Brain microvascular endothelial cell (primary cell): ENCODE measurements at regions not wholly inside any gene's neighbourhood (a gene's known extent, or its start where the extent isn't known, plus 50 kb on each side); places are given as distances from the start of the nearest gene placed in this dataset.
"Not testable (repeated sequence)": the region's sequence is repeated elsewhere in the genome, so short reads cannot be mapped to it uniquely, and the experiment has no call there.

Source experiments
- DNase-seq: peaks from one replicate; pipeline ENCODE4 v3.0.0-alpha.2; 2020
- H3K27ac ChIP-seq: fragments of 250-450 bp; sonication (Bioruptor Pico); 2 replicates; pipeline ENCODE4 v1.5.1; 2020; ENCODE audit warnings: mild to moderate bottlenecking, moderate library complexity
- H3K27me3 ChIP-seq: fragments of 250-450 bp; sonication (Bioruptor Pico); replicated peaks from 2 replicates; pipeline ENCODE4 v1.5.1; 2020; ENCODE audit warnings: mild to moderate bottlenecking
- H3K36me3 ChIP-seq: fragments of 250-450 bp; sonication (Bioruptor Pico); replicated peaks from 2 replicates; pipeline ENCODE4 v1.5.1; 2020; ENCODE audit warnings: mild to moderate bottlenecking
- H3K4me3 ChIP-seq: 2 replicates; pipeline ENCODE4 v1.5.1; 2011; ENCODE audit warnings: low read depth, mild to moderate bottlenecking, control low read depth, low read length, moderate library complexity
- in situ Hi-C: cut with HindIII; loops from 2 replicates; pipeline ENCODE4 v1.10.0; 2017; ENCODE audit warnings: low sequenced_read_pairs, low pct_ligation_motif_present
- TF ChIP-seq, protein P1 (sequence below): IDR thresholded peaks from 2 replicates; pipeline ENCODE4 v1.5.1; 2011; ENCODE audit warnings: low read depth, mild to moderate bottlenecking, moderate library complexity, low read length, control low read depth, inconsistent platforms; ENCODE audit errors: missing control alignments

DNA sequence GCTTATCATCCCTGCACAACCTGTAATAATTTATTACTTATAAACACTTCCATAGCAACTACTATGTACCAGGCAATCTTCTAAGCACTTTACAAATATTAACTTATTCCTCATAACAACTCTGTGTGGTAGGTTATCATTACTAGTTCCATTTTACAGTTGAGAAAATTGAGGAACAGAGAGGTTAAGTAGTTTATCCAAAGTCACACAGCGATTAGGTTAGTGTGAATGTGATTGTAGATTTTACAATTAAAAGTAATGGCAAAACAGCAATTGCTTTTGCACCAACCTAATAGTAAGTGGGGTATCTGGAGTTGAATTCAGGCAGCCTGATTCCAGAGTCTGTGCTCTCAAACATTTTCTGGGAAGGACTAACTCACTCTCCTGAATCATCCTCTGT lies 348.9 kb downstream of the NKX6-1 start:
- no peak for DNase-seq
- Histone ChIP-seq H3K27ac (no peak overlapping the region), H3K36me3 (no peaks in the 10 kb centered on the region), H3K4me3 (no peak overlapping the region), H3K27me3 (no peaks in the 10 kb centered on the region)
- in situ Hi-C loops, result no loop called here
- TF ChIP-seq, protein P1, sequence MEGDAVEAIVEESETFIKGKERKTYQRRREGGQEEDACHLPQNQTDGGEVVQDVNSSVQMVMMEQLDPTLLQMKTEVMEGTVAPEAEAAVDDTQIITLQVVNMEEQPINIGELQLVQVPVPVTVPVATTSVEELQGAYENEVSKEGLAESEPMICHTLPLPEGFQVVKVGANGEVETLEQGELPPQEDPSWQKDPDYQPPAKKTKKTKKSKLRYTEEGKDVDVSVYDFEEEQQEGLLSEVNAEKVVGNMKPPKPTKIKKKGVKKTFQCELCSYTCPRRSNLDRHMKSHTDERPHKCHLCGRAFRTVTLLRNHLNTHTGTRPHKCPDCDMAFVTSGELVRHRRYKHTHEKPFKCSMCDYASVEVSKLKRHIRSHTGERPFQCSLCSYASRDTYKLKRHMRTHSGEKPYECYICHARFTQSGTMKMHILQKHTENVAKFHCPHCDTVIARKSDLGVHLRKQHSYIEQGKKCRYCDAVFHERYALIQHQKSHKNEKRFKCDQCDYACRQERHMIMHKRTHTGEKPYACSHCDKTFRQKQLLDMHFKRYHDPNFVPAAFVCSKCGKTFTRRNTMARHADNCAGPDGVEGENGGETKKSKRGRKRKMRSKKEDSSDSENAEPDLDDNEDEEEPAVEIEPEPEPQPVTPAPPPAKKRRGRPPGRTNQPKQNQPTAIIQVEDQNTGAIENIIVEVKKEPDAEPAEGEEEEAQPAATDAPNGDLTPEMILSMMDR, result no peak

GRCh38 chr4:84147831-84148230 lies 351.3 kb downstream of the NKX6-1 start:
- in situ Hi-C loops, result no loop called here
- no peak overlapping the region for H3K27ac ChIP-seq
- no peak for DNase-seq
- TF ChIP-seq, protein P1, result no peak
- no peaks in the 10 kb centered on the region for H3K27me3 ChIP-seq
- H3K4me3 ChIP-seq, result no peak overlapping the region
- H3K36me3 ChIP-seq, result no peaks in the 10 kb centered on the region

GRCh38 chr4:84146300-84146959 lies 352.7 kb downstream of the NKX6-1 start:
- no peak for DNase-seq
- no peak overlapping the region for H3K4me3 ChIP-seq
- in situ Hi-C loops, result no loop called here
- TF ChIP-seq, protein P1, result no peak
- no peaks in the 10 kb centered on the region for H3K27me3 ChIP-seq
- no peak overlapping the region for H3K27ac ChIP-seq
- no peaks in the 10 kb centered on the region for H3K36me3 ChIP-seq

GRCh38 chr4:84145176-84145575 lies 353.9 kb downstream of the NKX6-1 start:
- DNase-seq, result no peak
- Histone ChIP-seq H3K27me3 (no peaks in the 10 kb centered on the region), H3K27ac (no peak overlapping the region), H3K4me3 (no peak overlapping the region), H3K36me3 (no peaks in the 10 kb centered on the region)
- TF ChIP-seq, protein P1, result no peak
- in situ Hi-C loops, result no loop called here

- H3K27me3 ChIP-seq, H3K27ac ChIP-seq, in situ Hi-C loops, DNase-seq, H3K36me3 ChIP-seq: not testable (repeated sequence)
- H3K4me3 ChIP-seq, result peak overlapping the region; percentile 43
Measured at GRCh38 chr4:84126911-84127310, 372.2 kb downstream of the NKX6-1 start.

DNA sequence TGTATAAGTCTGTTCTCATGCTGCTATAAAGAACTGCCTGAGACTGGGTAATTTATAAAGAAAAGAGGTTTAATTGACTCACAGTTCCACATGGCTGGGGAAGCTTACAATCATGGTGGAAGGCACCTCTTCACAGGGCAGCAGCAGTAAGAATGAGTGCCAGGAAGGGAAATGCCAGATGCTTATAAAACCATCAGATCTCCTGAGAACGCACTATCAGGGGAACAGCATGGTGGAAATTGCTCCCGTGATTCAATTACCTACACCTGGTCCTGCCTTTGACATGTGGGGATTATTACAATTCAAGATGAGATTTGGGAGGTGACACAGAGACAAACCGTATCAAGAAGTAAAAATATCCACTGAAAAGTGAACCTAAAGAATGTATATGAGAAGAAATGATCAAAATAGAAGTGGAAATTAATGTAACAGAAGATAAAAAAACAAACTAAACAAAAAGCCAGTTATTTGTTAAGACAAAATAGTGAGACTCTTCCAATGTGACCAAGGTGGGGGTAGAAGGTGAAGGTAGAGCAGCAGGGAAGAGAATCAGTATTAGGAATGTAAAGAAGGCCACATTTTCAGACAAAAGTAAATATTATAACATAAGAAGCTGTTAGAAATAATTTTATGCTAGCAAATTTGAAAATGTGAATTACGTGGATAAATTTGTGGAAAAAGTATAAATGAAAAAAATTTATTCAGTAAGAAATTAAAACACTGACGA lies 372.9 kb downstream of the NKX6-1 start:
- Histone ChIP-seq H3K4me3 (no peak overlapping the region), H3K27ac (no peak overlapping the region), H3K36me3 (no peaks in the 10 kb centered on the region), H3K27me3 (no peaks in the 10 kb centered on the region)
- no peak for DNase-seq
- in situ Hi-C loops, result no loop called here
- TF ChIP-seq, protein P1, result no peak
